ENCODE measurements at regions not wholly inside any gene's neighbourhood (a gene's known extent, or its start where the extent isn't known, plus 50 kb on each side); places are given as distances from the start of the nearest gene placed in this dataset.

DNA sequence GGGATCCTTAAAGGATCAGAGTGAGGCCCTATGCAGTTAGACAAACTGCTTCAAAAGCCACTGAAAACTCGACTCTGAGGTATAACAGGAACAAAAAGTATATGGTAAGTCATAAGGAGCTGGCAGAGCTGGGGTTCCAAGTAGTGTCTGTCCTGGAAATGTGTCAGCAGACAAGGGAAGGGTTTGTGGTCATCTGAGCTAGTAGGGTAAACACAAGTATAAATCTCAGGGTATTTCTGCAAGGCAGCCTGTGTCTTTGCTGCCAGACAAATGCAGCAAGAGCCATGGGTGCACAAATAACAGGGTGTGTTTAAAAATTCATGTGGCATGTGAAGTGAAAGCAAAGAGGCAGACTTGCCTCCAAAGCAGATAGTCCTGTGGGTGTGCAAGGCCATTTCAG lies 759.0 kb upstream of the ADAMTS5 start:
- 52 to 68% (median 63%) methylated on average over 1 of the region's 1 CpG for WGBS, 5 donors
- intact Hi-C loops (cut with DNase I; ENCODE audit: low total_unique reads), result no loop called here
- peak overlapping the region in 1 of 5 donors; percentile 11 for H3K27ac ChIP-seq

DNA sequence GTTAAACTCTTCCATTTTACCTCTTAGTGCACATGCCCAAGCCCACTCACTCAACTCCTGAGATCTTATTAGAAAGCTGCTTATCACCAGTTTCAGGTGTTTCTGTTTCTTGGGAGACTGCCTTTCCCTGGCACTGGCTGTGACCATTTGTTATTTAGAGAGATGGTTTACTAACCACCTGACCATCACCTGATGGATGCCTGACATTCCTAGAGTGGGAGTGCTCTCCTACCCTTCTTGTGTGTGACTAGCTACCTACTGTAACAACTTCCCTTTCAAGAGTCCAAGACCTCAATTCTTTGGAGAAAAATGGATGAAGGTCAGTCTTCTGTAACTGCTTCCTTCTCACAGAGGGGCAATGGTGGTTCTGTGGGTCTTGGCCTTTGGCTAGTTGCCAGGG lies 755.2 kb upstream of the ADAMTS5 start:
- intact Hi-C loops (cut with DNase I; ENCODE audit: low total_unique reads), result no loop called here
- Histone ChIP-seq H3K4me3 (no peak overlapping the region), H3K36me3 (no peaks in the 10 kb centered on the region), H3K9me3 (no peaks in the 10 kb centered on the region), H3K27me3 (no peaks in the 10 kb centered on the region), H3K4me1 (peaks cover 0 to 20% (median 13%) of the 10 kb centered on the region in 4 donors), H3K27ac (no peak overlapping the region)
- TF ChIP-seq EP300 (IDR thresholded peaks at IDR 0.05) (no peak), POLR2AphosphoS5 (IDR thresholded peaks at IDR 0.05) (no peak), POLR2A (IDR thresholded peaks at IDR 0.05) (no peak)
- TF ChIP-seq, protein P1, sequence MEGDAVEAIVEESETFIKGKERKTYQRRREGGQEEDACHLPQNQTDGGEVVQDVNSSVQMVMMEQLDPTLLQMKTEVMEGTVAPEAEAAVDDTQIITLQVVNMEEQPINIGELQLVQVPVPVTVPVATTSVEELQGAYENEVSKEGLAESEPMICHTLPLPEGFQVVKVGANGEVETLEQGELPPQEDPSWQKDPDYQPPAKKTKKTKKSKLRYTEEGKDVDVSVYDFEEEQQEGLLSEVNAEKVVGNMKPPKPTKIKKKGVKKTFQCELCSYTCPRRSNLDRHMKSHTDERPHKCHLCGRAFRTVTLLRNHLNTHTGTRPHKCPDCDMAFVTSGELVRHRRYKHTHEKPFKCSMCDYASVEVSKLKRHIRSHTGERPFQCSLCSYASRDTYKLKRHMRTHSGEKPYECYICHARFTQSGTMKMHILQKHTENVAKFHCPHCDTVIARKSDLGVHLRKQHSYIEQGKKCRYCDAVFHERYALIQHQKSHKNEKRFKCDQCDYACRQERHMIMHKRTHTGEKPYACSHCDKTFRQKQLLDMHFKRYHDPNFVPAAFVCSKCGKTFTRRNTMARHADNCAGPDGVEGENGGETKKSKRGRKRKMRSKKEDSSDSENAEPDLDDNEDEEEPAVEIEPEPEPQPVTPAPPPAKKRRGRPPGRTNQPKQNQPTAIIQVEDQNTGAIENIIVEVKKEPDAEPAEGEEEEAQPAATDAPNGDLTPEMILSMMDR (IDR thresholded peaks at IDR 0.05), result no peak
- DNase-seq, result no peak

More for the DNA sequence above, 759.0 kb upstream of the ADAMTS5 start:
- no peak for DNase-seq
- TF ChIP-seq, protein P1 (IDR thresholded peaks at IDR 0.05), result no peak
- TF ChIP-seq POLR2A (IDR thresholded peaks at IDR 0.05) (no peak), EP300 (IDR thresholded peaks at IDR 0.05) (no peak), POLR2AphosphoS5 (IDR thresholded peaks at IDR 0.05) (no peak)
- H3K4me3 ChIP-seq, result no peak overlapping the region
- no peaks in the 10 kb centered on the region for H3K36me3 ChIP-seq
- no peaks in the 10 kb centered on the region for H3K27me3 ChIP-seq
- peaks cover 0 to 20% (median 13%) of the 10 kb centered on the region in 4 donors for H3K4me1 ChIP-seq
- no peaks in the 10 kb centered on the region for H3K9me3 ChIP-seq

DNA sequence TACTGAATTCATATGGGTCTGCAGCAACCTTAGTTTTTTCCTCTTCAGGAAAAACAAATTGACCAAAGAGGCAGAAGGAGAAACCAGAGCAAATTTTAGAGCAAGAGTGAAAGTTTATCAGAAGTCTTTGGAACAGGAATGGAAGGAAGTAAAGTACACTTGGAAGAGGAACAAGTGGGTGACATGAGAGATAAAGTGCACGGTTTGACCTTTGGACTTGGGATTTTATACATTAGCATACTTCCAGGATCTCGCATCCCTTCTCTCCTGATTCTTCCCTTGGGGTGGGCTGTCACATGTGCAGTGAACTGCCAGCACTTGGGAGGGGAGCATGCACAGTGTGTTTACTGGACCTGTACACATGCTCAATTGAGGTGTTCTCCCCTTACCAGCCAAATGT lies 754.8 kb upstream of the ADAMTS5 start:
- H3K4me1 ChIP-seq, result peaks cover 0 to 16% (median 13%) of the 10 kb centered on the region in 4 donors
- no peaks in the 10 kb centered on the region for H3K36me3 ChIP-seq
- no peak overlapping the region for H3K4me3 ChIP-seq
- DNase-seq, result peak in 1 of 2 donors; percentile 26
- 11 to 39% (median 25%) methylated on average over 2 of the region's 2 CpGs for WGBS, 5 donors
- H3K27me3 ChIP-seq, result no peaks in the 10 kb centered on the region
- H3K27ac ChIP-seq, result no peak overlapping the region
- H3K9me3 ChIP-seq, result no peaks in the 10 kb centered on the region
- TF ChIP-seq, protein P1 (IDR thresholded peaks at IDR 0.05), result no peak
- TF ChIP-seq POLR2AphosphoS5 (IDR thresholded peaks at IDR 0.05) (peak in 2 of 3 donors; percentile 6 to 18), EP300 (IDR thresholded peaks at IDR 0.05) (no peak), POLR2A (IDR thresholded peaks at IDR 0.05) (no peak)
- intact Hi-C loops (cut with DNase I; ENCODE audit: low total_unique reads), result no loop called here

DNA sequence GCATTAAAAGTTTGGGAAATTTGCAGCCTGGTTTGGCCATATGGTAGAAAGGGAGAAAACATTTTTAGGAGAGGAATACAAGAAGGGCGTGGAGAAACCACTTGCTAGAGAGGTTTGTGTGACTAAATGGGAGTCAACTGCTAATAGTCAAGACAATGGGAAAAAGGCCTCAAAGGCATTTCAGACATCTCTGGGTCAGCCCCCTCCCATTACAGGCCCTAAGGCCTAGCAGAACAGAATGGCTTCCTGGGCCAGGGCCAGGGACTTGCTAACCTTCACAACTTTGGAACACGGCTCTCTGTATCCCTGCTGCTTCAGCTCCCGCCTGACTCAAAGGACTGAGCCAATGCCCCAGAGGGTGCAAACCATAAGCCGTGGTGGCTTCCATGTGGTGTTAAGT lies 752.3 kb upstream of the ADAMTS5 start:
- no peak overlapping the region for H3K27ac ChIP-seq
- peaks cover 0 to 8% (median 6%) of the 10 kb centered on the region in 4 donors for H3K4me1 ChIP-seq
- H3K36me3 ChIP-seq, result no peaks in the 10 kb centered on the region
- intact Hi-C loops (cut with DNase I; ENCODE audit: low total_unique reads), result no loop called here
- H3K4me3 ChIP-seq, result no peak overlapping the region
- H3K27me3 ChIP-seq, result no peaks in the 10 kb centered on the region
- H3K9me3 ChIP-seq, result no peaks in the 10 kb centered on the region
- TF ChIP-seq EP300 (IDR thresholded peaks at IDR 0.05), result no peak
- TF ChIP-seq, protein P1 (IDR thresholded peaks at IDR 0.05), result no peak
- no peak for TF ChIP-seq POLR2A (IDR thresholded peaks at IDR 0.05)
- no peak for TF ChIP-seq POLR2AphosphoS5 (IDR thresholded peaks at IDR 0.05)
- WGBS, 5 donors, result 90 to 96% (median 95%) methylated on average over 4 of the region's 4 CpGs
- DNase-seq, result no peak
